HEK293 (cell line): ENCODE measurements at regions not wholly inside any gene's neighbourhood (a gene's known extent, or its start where the extent isn't known, plus 50 kb on each side); places are given as distances from the start of the nearest gene placed in this dataset.

ENCODE experiments used
- CTCF ChIA-PET: fragments of 350-600 bp; formaldehyde crosslinking; extraction: SDS; loops from one replicate; lab custom pipeline; 2021; ENCODE audit warnings: antibody characterized with exemption; lab: Yijun Ruan, JAX
- POLR2A ChIA-PET: fragments of 300-600 bp; formaldehyde crosslinking; extraction: SDS; loops from one replicate; lab custom pipeline; 2020; ENCODE audit warnings: antibody characterized with exemption, inconsistent platforms; lab: Yijun Ruan, JAX
- H3K27ac ChIP-seq: fragments of 200-500 bp; sonication (Bioruptor generic); 2 replicates; pipeline ENCODE4 v1.5.1; 2014; ENCODE audit warnings: low read depth, low read length, control low read depth, inconsistent platforms; ENCODE audit errors: extremely low read depth
- H3K36me3 ChIP-seq, 2 experiments: fragments of 200-500 bp in 1 of 2; sonication (Bioruptor generic) in 1 of 2; 1 replicate in 1 of 2; 2 replicates in 1 of 2; pipeline ENCODE4 v1.5.1; 2014 to 2017; ENCODE audit warnings: inconsistent platforms in 2 of 2, low read length in 2 of 2; ENCODE audit not compliant: control insufficient read depth in 2 of 2, insufficient read depth in 1 of 2
- H3K4me1 ChIP-seq: fragments of 200-500 bp; sonication (Bioruptor generic); 2 replicates; pipeline ENCODE4 v1.5.1; 2014; ENCODE audit warnings: mild to moderate bottlenecking, low read length, inconsistent platforms; ENCODE audit not compliant: control insufficient read depth, insufficient read depth
- H3K4me3 ChIP-seq: 2 replicates; pipeline ENCODE4 v1.5.1; 2011; ENCODE audit warnings: low read depth, mild to moderate bottlenecking, control low read depth, low read length, moderate library complexity
- H3K9me3 ChIP-seq: fragments of 200-500 bp; sonication (Bioruptor generic); 2 replicates; pipeline ENCODE4 v1.5.1; 2014; ENCODE audit warnings: low read depth, low read length, inconsistent platforms; ENCODE audit not compliant: control insufficient read depth, insufficient read depth
- EGR2 ChIP-seq: fragments of 450-650 bp; formaldehyde crosslinking; IDR thresholded peaks from 2 replicates; pipeline ENCODE4 v1.5.1; 2016; ENCODE audit warnings: low read depth, missing biosample characterization, missing genetic modification characterization
- OSR2 ChIP-seq: fragments of 450-650 bp; formaldehyde crosslinking; IDR thresholded peaks from 2 replicates; pipeline ENCODE4 v1.5.1; 2016; ENCODE audit warnings: missing biosample characterization, missing genetic modification characterization
- PRDM2 ChIP-seq: fragments of 450-650 bp; formaldehyde crosslinking; IDR thresholded peaks from 2 replicates; pipeline ENCODE4 v1.5.1; 2016; ENCODE audit warnings: missing biosample characterization, missing genetic modification characterization, borderline replicate concordance
- PRDM4 ChIP-seq: fragments of 450-650 bp; formaldehyde crosslinking; IDR thresholded peaks from 2 replicates; pipeline ENCODE4 v1.5.1; 2017; ENCODE audit warnings: missing biosample characterization, missing genetic modification characterization
- PRDM6 ChIP-seq: fragments of 450-650 bp; formaldehyde crosslinking; IDR thresholded peaks from 2 replicates; pipeline ENCODE4 v1.5.1; 2017; ENCODE audit warnings: missing biosample characterization, missing genetic modification characterization
- SP7 ChIP-seq: fragments of 450-650 bp; formaldehyde crosslinking; IDR thresholded peaks from 2 replicates; pipeline ENCODE4 v1.5.1; 2016; ENCODE audit warnings: missing biosample characterization, missing genetic modification characterization
- ZFHX2 ChIP-seq: fragments of 450-650 bp; formaldehyde crosslinking; conservative IDR thresholded peaks from 2 replicates; pipeline ENCODE4 v1.5.1; 2016; ENCODE audit warnings: missing biosample characterization, missing genetic modification characterization
- ZFP69B ChIP-seq: fragments of 450-650 bp; formaldehyde crosslinking; IDR thresholded peaks from 2 replicates; pipeline ENCODE4 v1.5.1; 2016; ENCODE audit warnings: missing biosample characterization, missing genetic modification characterization
- ZNF148 ChIP-seq: fragments of 450-650 bp; formaldehyde crosslinking; IDR thresholded peaks from 2 replicates; pipeline ENCODE4 v1.5.0; 2017; ENCODE audit warnings: missing biosample characterization, missing genetic modification characterization, borderline replicate concordance
- ZNF169 ChIP-seq: fragments of 450-650 bp; formaldehyde crosslinking; IDR thresholded peaks from 2 replicates; pipeline ENCODE4 v1.5.1; 2016; ENCODE audit warnings: missing biosample characterization, missing genetic modification characterization
- ZNF19 ChIP-seq: fragments of 450-650 bp; formaldehyde crosslinking; IDR thresholded peaks from 2 replicates; pipeline ENCODE4; 2016; ENCODE audit warnings: missing biosample characterization, missing genetic modification characterization, low read depth
- ZNF248 ChIP-seq: fragments of 450-650 bp; formaldehyde crosslinking; IDR thresholded peaks from 2 replicates; pipeline ENCODE4 v1.5.1; 2017; ENCODE audit warnings: missing biosample characterization, missing genetic modification characterization
- ZNF324 ChIP-seq: fragments of 450-650 bp; formaldehyde crosslinking; IDR thresholded peaks from 2 replicates; pipeline ENCODE4 v1.5.1; 2016; ENCODE audit warnings: missing biosample characterization, missing genetic modification characterization
- ZNF366 ChIP-seq: fragments of 450-650 bp; formaldehyde crosslinking; conservative IDR thresholded peaks from 2 replicates; pipeline ENCODE4 v1.5.1; 2016; ENCODE audit warnings: missing biosample characterization, missing genetic modification characterization
- ZNF391 ChIP-seq: fragments of 450-650 bp; formaldehyde crosslinking; IDR thresholded peaks from 2 replicates; pipeline ENCODE4 v1.5.1; 2016; ENCODE audit warnings: low read depth, missing biosample characterization, missing genetic modification characterization, borderline replicate concordance
- ZNF600 ChIP-seq: fragments of 450-650 bp; formaldehyde crosslinking; IDR thresholded peaks from 2 replicates; pipeline ENCODE4 v1.5.1; 2016; ENCODE audit warnings: missing biosample characterization, missing genetic modification characterization
- ZNF621 ChIP-seq: fragments of 450-650 bp; formaldehyde crosslinking; IDR thresholded peaks from 2 replicates; pipeline ENCODE4 v1.5.1; 2017; ENCODE audit warnings: missing biosample characterization, missing genetic modification characterization
- ZXDB ChIP-seq: fragments of 450-650 bp; formaldehyde crosslinking; IDR thresholded peaks from 2 replicates; pipeline ENCODE4 v1.5.1; 2016; ENCODE audit warnings: missing biosample characterization, missing genetic modification characterization

GRCh38 chr3:14252321-14253021 is 73.9 kb downstream of the LSM3 start:
- ChIA-PET CTCF (interaction anchor here (0.6 kb wide), 1 partner anchor 662 kb away, joined by 3 read pairs; no protein-coding TSS in a partner anchor), POLR2A (no interaction called here)
- H3K4me1 ChIP-seq = no peaks in the 10 kb centered on the region

GRCh38 chr3:14253022-14253706 is 74.5 kb downstream of the LSM3 start:
- ChIA-PET POLR2A (no interaction called here), CTCF (interaction anchor here (2.2 kb wide), 1 partner anchor 50 kb away, joined by 6 read pairs; no protein-coding TSS in a partner anchor)
- Histone ChIP-seq H3K4me3 (no peak overlapping the region), H3K4me1 (no peaks in the 10 kb centered on the region), H3K9me3 (no peaks in the 10 kb centered on the region), H3K36me3 (no peaks in the 10 kb centered on the region), H3K27ac (no peak overlapping the region)
- TF ChIP-seq ZNF324 (no peak), PRDM6 (tag by site-specific recombination) (no peak), ZNF621 (tag by site-specific recombination) (no peak), SP7 (tag by site-specific recombination) (no peak), ZNF169 (tag by site-specific recombination) (no peak), ZNF391 (tag by site-specific recombination) (no peak), PRDM2 (no peak), ZXDB (tag by site-specific recombination) (no peak), ZNF148 (tag by site-specific recombination) (no peak), ZFP69B (no peak), ZNF248 (no peak), PRDM4 (tag by site-specific recombination) (no peak), OSR2 (tag by site-specific recombination) (no peak), ZNF19 (no peak)

More at GRCh38 chr3:14252321-14253021, 73.9 kb downstream of the LSM3 start:
- Histone ChIP-seq H3K27ac (no peak overlapping the region), H3K4me3 (no peak overlapping the region), H3K36me3 (no peaks in the 10 kb centered on the region), H3K9me3 (no peaks in the 10 kb centered on the region)
- TF ChIP-seq EGR2 = peak; percentile 87
- TF ChIP-seq ZNF600 = no peak
- TF ChIP-seq ZFHX2 (tag by site-specific recombination) = peak; percentile 73
- TF ChIP-seq ZNF366 (tag by site-specific recombination) = 0 out of 2 replicates have a peak, but pooled peaks have one; percentile 13
